CD4-positive, alpha-beta T cell (primary cell): ENCODE measurements at regions not wholly inside any gene's neighbourhood (a gene's known extent, or its start where the extent isn't known, plus 50 kb on each side); places are given as distances from the start of the nearest gene placed in this dataset.
"Not testable (repeated sequence)": the region's sequence is repeated elsewhere in the genome, so short reads cannot be mapped to it uniquely, and the experiment has no call there.

ENCODE experiments used
- ATAC-seq: fragments of 200-7000 bp; cut with Tn5 transposase; one replicate; pipeline ENCODE4 v1.10.0; 2022; ENCODE audit warnings: mild to moderate bottlenecking; ENCODE audit not compliant: poor library complexity
- CTCF ChIA-PET: fragments of 350-600 bp; sonication (Branson Sonifier 250); formaldehyde crosslinking; loops from one replicate; lab custom pipeline; 2021; ENCODE audit warnings: antibody characterized with exemption, inconsistent platforms; lab: Charles Lee
- POLR2A ChIA-PET: fragments of 350-600 bp; sonication (Branson Sonifier 250); formaldehyde crosslinking; loops from one replicate; lab custom pipeline; 2021; ENCODE audit warnings: antibody characterized with exemption, inconsistent platforms; lab: Charles Lee
- DNase-seq, 14 experiments: peaks; one replicate each; pipeline ENCODE4 v3.0.0-alpha.2; 2013 to 2020; ENCODE audit warnings: mixed read lengths in 2 of 14
- H3K27ac ChIP-seq, 2 donors: one replicate each; pipeline versions ENCODE4 v1.5.1 to v1.7.0; 2013; ENCODE audit warnings: low read length in 2 of 2, low read depth in 1 of 2, mild to moderate bottlenecking in 1 of 2
- H3K27me3 ChIP-seq, 2 experiments: 1 replicate in 1 of 2; 2 replicates in 1 of 2; pipeline versions ENCODE4 v1.6.1 to v1.7.0; 2013; ENCODE audit warnings: low read length in 2 of 2, control low read depth in 1 of 2, mild to moderate bottlenecking in 1 of 2, moderate library complexity in 1 of 2; ENCODE audit not compliant: insufficient read depth in 2 of 2, control insufficient read depth in 1 of 2
- H3K36me3 ChIP-seq: one replicate; pipeline ENCODE4 v1.6.1; 2013; ENCODE audit warnings: low read length, control low read depth; ENCODE audit not compliant: insufficient read depth
- H3K4me1 ChIP-seq: one replicate; pipeline ENCODE4 v1.6.1; 2013; ENCODE audit warnings: low read length, control low read depth; ENCODE audit not compliant: insufficient read depth
- H3K4me3 ChIP-seq: one replicate; pipeline ENCODE4 v1.5.1; 2013; ENCODE audit warnings: mild to moderate bottlenecking, low read length, moderate library complexity
- H3K9me3 ChIP-seq, 2 experiments: 1 replicate in 1 of 2; 2 replicates in 1 of 2; pipeline versions ENCODE4 v1.6.1 to v1.7.0; 2013; ENCODE audit warnings: low read length in 2 of 2, mild to moderate bottlenecking in 2 of 2, control low read depth in 1 of 2, moderate library complexity in 1 of 2; ENCODE audit not compliant: control insufficient read depth in 1 of 2, insufficient read depth in 1 of 2
- H3K27ac Mint-ChIP-seq: one replicate; pipeline ENCODE4 v1.8.0; 2020; ENCODE audit warnings: mixed read lengths
- H3K27me3 Mint-ChIP-seq: one replicate; pipeline ENCODE4 v1.8.0; 2021; ENCODE audit warnings: mixed read lengths
- H3K36me3 Mint-ChIP-seq: one replicate; pipeline ENCODE4 v1.8.0; 2021; ENCODE audit warnings: low read depth, mixed read lengths
- H3K4me1 Mint-ChIP-seq: one replicate; pipeline ENCODE4 v1.8.0; 2021; ENCODE audit warnings: low read depth, mixed read lengths
- H3K4me3 Mint-ChIP-seq: one replicate; pipeline ENCODE4 v1.8.0; 2020; ENCODE audit warnings: mild to moderate bottlenecking, mixed read lengths
- H3K9me3 Mint-ChIP-seq: one replicate; pipeline ENCODE4 v1.8.0; 2020; ENCODE audit warnings: mixed read lengths
- intact Hi-C, 2 experiments: fragments of 100-400 bp; cut with DNase I in 1 of 2; cut with micrococcal nuclease in 1 of 2; formaldehyde crosslinking; loops; one replicate each; pipeline versions ENCODE4 v1.15.1 to v1.9.0; 2023 to 2025; cut with DNase I, micrococcal nuclease
- TF ChIP-seq, protein P1 (sequence below): fragments of 200-600 bp; IDR thresholded peaks from one replicate; pipeline ENCODE4 v1.8.0; 2022; ENCODE audit warnings: antibody characterized with exemption, mild to moderate bottlenecking

DNA sequence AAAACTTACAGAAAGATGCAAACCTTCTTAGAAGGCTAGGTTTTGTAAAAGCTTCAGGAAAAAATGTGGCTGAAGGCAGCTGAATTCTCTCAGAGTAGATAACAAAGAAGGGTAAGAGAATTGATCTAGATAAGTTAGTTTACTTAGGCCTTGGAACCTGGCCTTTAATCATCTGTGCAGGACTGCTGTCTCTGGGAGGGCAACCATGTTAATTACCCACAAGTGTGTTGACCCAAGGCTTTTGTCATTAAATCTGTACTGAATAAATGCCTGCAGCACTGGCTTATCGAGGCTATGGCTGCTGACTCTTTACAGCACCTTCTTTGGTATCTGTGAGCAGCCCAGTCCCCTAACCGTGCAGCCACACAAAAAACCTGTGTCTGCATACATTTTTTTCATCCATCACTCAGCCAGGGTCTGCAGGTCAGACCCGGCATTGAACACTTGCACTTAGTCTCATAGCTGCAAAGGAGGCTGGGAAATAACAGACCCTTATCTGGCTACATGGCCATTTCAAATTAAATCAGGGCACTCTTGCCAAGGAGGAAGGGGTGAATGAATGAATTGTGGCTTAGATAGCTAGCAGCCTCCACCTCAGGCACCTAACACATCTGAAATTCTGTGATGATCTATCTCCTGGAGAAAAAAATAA is 86.4 kb upstream of the EPCAM start:
- TF ChIP-seq, protein P1, sequence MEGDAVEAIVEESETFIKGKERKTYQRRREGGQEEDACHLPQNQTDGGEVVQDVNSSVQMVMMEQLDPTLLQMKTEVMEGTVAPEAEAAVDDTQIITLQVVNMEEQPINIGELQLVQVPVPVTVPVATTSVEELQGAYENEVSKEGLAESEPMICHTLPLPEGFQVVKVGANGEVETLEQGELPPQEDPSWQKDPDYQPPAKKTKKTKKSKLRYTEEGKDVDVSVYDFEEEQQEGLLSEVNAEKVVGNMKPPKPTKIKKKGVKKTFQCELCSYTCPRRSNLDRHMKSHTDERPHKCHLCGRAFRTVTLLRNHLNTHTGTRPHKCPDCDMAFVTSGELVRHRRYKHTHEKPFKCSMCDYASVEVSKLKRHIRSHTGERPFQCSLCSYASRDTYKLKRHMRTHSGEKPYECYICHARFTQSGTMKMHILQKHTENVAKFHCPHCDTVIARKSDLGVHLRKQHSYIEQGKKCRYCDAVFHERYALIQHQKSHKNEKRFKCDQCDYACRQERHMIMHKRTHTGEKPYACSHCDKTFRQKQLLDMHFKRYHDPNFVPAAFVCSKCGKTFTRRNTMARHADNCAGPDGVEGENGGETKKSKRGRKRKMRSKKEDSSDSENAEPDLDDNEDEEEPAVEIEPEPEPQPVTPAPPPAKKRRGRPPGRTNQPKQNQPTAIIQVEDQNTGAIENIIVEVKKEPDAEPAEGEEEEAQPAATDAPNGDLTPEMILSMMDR = no peak
- H3K4me1 ChIP-seq = no peaks in the 10 kb centered on the region
- H3K9me3 Mint-ChIP-seq = no peaks in the 10 kb centered on the region
- POLR2A ChIA-PET = interaction anchor here (0.6 kb wide), 1 partner anchor 427 kb away, joined by 3 read pairs; no protein-coding TSS in a partner anchor
- H3K36me3 ChIP-seq = no peaks in the 10 kb centered on the region
- H3K27ac Mint-ChIP-seq = no peak overlapping the region
- H3K9me3 ChIP-seq = no peaks in the 10 kb centered on the region
- no peaks in the 10 kb centered on the region for H3K36me3 Mint-ChIP-seq
- no peak overlapping the region for H3K4me3 Mint-ChIP-seq
- no peaks in the 10 kb centered on the region for H3K4me1 Mint-ChIP-seq
- H3K27me3 Mint-ChIP-seq = no peaks in the 10 kb centered on the region
- no peak for ATAC-seq
- H3K4me3 ChIP-seq = no peak overlapping the region
- no peaks in the 10 kb centered on the region for H3K27me3 ChIP-seq
- no peak overlapping the region for H3K27ac ChIP-seq
- DNase-seq = no peak
- CTCF ChIA-PET = no interaction called here
- intact Hi-C loops = no loop called here

DNA sequence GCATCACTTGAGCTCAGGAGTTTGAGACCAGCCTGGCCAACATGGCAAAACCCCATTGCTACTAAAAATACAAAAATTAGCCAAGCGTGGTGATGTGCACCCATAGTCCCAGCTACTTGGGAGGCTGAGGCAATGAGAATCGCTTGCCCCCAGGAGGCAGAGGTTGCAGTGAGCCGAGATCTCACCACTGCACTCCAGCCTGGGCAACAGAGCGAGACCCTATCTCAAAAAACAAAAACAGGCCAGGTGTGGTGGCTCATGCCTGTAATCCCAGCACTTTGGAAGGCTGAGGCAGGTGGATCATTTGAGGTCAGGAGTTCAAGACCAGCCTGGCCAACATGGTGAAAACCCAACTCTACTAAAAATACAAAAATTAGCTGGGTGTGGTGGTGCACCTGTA is 89.6 kb upstream of the EPCAM start:
- H3K27ac Mint-ChIP-seq, H3K9me3 Mint-ChIP-seq, H3K27me3 Mint-ChIP-seq, H3K27ac ChIP-seq, H3K4me1 ChIP-seq, H3K4me3 ChIP-seq, H3K4me1 Mint-ChIP-seq, ATAC-seq, H3K4me3 Mint-ChIP-seq, H3K36me3 ChIP-seq, CTCF ChIA-PET, DNase-seq, H3K36me3 Mint-ChIP-seq, intact Hi-C loops, POLR2A ChIA-PET, H3K27me3 ChIP-seq, H3K9me3 ChIP-seq: not testable (repeated sequence)

DNA sequence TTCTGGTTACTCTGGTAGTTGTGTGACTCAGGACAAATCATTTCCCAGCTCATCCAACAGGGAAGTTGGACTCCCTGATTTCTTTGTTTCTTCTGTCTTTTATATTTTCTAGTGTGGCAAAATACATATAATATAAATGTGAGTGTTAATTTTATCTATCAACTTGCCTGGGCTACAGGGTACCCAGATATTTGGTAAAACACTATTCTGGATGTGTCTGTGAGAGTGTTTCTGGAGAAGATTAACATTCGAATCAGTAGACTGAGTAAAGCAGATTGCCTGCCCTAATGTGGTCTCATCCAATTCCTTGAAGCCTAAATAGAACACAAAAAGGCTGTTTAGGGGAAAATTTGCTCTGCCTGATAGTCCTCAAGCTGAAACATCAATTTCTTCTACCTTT is 91.1 kb upstream of the EPCAM start:
- no peaks in the 10 kb centered on the region for H3K9me3 Mint-ChIP-seq
- TF ChIP-seq, protein P1 = no peak
- H3K9me3 ChIP-seq = no peaks in the 10 kb centered on the region
- H3K4me1 ChIP-seq = peaks cover under 1% of the 10 kb centered on the region
- H3K36me3 ChIP-seq = no peaks in the 10 kb centered on the region
- intact Hi-C loops = no loop called here
- ChIA-PET CTCF (no interaction called here), POLR2A (no interaction called here)
- no peaks in the 10 kb centered on the region for H3K27me3 Mint-ChIP-seq
- H3K4me3 Mint-ChIP-seq = no peak overlapping the region
- no peaks in the 10 kb centered on the region for H3K27me3 ChIP-seq
- H3K27ac Mint-ChIP-seq = no peak overlapping the region
- H3K4me3 ChIP-seq = no peak overlapping the region
- no peak for ATAC-seq
- no peaks in the 10 kb centered on the region for H3K36me3 Mint-ChIP-seq
- no peak for DNase-seq
- H3K4me1 Mint-ChIP-seq = no peaks in the 10 kb centered on the region
- no peak overlapping the region for H3K27ac ChIP-seq

DNA sequence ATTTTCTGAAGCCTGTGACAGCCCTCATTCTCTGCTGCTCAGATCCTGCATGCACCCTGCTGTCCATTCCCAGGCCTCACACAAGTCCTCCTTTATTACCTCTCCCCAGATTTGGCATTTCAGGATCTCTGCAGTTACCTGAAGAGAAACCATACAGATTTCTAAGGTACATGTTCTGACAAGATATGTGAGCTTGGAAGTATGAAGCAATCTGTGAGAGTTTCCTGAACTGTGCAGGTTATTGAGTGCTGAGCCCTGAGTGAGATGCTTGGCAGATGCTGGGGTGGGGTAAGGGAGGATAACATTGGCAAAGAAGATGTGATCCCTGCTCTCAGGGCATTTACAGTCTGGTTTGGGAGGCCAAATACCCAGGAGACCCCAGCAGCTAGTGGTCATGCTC is 91.9 kb upstream of the EPCAM start:
- H3K36me3 Mint-ChIP-seq = no peaks in the 10 kb centered on the region

More for the DNA sequence above, 91.9 kb upstream of the EPCAM start:
- DNase-seq = no peak
- no peaks in the 10 kb centered on the region for H3K27me3 ChIP-seq
- no peak overlapping the region for H3K4me3 ChIP-seq
- TF ChIP-seq, protein P1 = no peak
- no peaks in the 10 kb centered on the region for H3K9me3 Mint-ChIP-seq
- H3K27ac ChIP-seq = no peak overlapping the region
- intact Hi-C loops = no loop called here
- H3K4me1 Mint-ChIP-seq = no peaks in the 10 kb centered on the region
- peaks cover 9% of the 10 kb centered on the region for H3K4me1 ChIP-seq
- H3K27ac Mint-ChIP-seq = no peak overlapping the region
- ChIA-PET POLR2A (no interaction called here), CTCF (no interaction called here)
- H3K27me3 Mint-ChIP-seq = no peaks in the 10 kb centered on the region
- ATAC-seq = no peak
- H3K4me3 Mint-ChIP-seq = no peak overlapping the region
- no peaks in the 10 kb centered on the region for H3K9me3 ChIP-seq
- H3K36me3 ChIP-seq = no peaks in the 10 kb centered on the region
